Activated CD4-positive, alpha-beta memory T cell treated with anti-CD3 and anti-CD28 coated beads, Interleukin-2, amount 10 ng/mL, durations not matched to agents 7 days and 5 days (primary cell): ENCODE measurements at regions not wholly inside any gene's neighbourhood (a gene's known extent, or its start where the extent isn't known, plus 50 kb on each side); places are given as distances from the start of the nearest gene placed in this dataset.
"Not testable (repeated sequence)": the region's sequence is repeated elsewhere in the genome, so short reads cannot be mapped to it uniquely, and the experiment has no call there.

Experiments
- CTCF ChIA-PET: fragments of 350-600 bp; sonication (Branson Sonifier 250); formaldehyde crosslinking; loops from one replicate; lab custom pipeline; 2021; ENCODE audit warnings: antibody characterized with exemption, inconsistent platforms; lab: Charles Lee
- POLR2A ChIA-PET: fragments of 350-600 bp; sonication (Branson Sonifier 250); formaldehyde crosslinking; loops from one replicate; lab custom pipeline; 2021; ENCODE audit warnings: antibody characterized with exemption; lab: Charles Lee
- DNase-seq: peaks from one replicate; pipeline ENCODE4 v3.0.0-alpha.2; 2020
- H3K27ac Mint-ChIP-seq: one replicate; pipeline ENCODE4 v1.8.0; 2021; ENCODE audit warnings: mild to moderate bottlenecking, mixed read lengths
- H3K27me3 Mint-ChIP-seq: one replicate; pipeline ENCODE4 v1.8.0; 2021; ENCODE audit warnings: mixed read lengths
- H3K36me3 Mint-ChIP-seq: one replicate; pipeline ENCODE4 v1.8.0; 2021; ENCODE audit warnings: low read depth, mixed read lengths
- H3K4me1 Mint-ChIP-seq: one replicate; pipeline ENCODE4 v1.8.0; 2021; ENCODE audit warnings: mixed read lengths
- H3K4me3 Mint-ChIP-seq: one replicate; pipeline ENCODE4 v1.8.0; 2021; ENCODE audit warnings: mild to moderate bottlenecking, mixed read lengths
- H3K9me3 Mint-ChIP-seq: one replicate; pipeline ENCODE4 v1.8.0; 2021; ENCODE audit warnings: mixed read lengths

DNA sequence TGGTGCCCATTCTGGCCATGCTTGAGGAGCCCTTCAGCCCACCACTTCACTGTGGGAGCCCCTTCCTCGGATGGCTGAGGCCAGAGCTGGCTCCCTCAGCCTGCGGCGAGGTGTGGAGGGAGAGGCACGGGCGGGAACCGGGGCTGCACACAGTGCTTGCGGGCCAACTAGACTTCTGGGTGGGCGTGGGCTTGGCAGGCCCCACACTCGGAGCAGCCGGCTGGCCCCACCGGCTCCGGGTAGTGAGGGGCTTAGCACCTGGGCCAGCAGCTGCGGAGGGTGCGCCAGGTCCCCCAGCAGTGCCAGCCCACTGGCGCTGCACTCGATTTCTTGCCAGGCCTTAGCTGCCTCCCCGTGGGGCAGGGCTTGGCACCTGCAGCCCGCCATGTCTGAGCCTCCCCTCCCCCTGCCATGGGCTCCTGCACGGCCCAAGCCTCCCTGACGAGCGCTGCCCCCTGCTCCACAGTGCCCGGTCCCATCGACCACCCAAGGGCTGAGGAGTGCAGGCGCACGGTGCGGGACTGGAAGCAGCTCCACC, 554.2 kb downstream of the GABRG2 start:
- H3K27me3 Mint-ChIP-seq, POLR2A ChIA-PET, CTCF ChIA-PET, H3K36me3 Mint-ChIP-seq, DNase-seq, H3K4me3 Mint-ChIP-seq, H3K4me1 Mint-ChIP-seq, H3K27ac Mint-ChIP-seq: not testable (repeated sequence)
- H3K9me3 Mint-ChIP-seq: peaks cover 12% of the 10 kb centered on the region

DNA sequence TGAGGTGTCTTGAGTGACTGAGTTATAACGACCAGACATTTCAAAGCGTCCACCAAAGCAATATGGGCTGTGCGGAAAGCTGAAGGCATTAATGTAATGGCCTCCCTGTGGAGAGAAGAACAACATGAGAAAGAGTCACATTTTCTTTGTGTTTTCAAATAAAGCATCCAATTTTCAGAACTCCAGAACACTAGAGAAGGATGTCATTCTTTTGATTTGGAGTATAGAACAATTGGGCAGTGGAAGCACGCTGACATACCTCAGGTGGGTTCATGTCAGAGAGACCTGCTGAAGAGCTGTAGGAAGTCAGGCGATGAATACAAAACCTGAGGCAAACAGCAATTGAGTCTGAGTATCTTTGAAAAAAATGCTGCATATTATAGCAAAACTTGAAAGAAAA, 556.5 kb downstream of the GABRG2 start:
- CTCF ChIA-PET: no interaction called here
- H3K9me3 Mint-ChIP-seq: peaks cover 21% of the 10 kb centered on the region
- no peak for DNase-seq
- no peaks in the 10 kb centered on the region for H3K4me1 Mint-ChIP-seq
- no peak overlapping the region for H3K27ac Mint-ChIP-seq
- H3K4me3 Mint-ChIP-seq: no peak overlapping the region
- H3K27me3 Mint-ChIP-seq: no peaks in the 10 kb centered on the region
- no peaks in the 10 kb centered on the region for H3K36me3 Mint-ChIP-seq
- POLR2A ChIA-PET: no interaction called here

DNA sequence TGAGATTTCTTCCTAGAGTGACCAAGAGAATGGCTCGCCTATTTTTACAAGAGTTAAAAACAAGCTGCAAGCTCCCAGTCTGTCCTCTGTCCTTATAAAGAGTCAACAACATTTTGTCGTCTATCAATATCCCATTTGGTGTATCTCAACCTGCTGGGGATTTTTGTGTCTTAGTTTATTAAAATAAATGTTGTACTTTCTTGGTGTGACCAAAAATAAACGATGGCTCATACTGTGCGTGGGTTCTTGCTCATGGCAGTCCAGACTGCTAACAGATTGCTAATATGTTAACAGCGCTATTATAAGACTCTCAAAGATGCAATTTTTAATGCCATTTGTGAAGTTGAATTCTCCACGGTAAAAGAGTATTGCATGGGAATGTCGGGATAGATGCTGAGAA, 569.9 kb downstream of the GABRG2 start:
- Mint-ChIP-seq H3K27me3 (no peaks in the 10 kb centered on the region), H3K9me3 (peaks cover 9% of the 10 kb centered on the region), H3K27ac (no peak overlapping the region), H3K4me3 (no peak overlapping the region), H3K4me1 (no peaks in the 10 kb centered on the region), H3K36me3 (no peaks in the 10 kb centered on the region)
- CTCF ChIA-PET: no interaction called here
- no peak for DNase-seq
- POLR2A ChIA-PET: no interaction called here

DNA sequence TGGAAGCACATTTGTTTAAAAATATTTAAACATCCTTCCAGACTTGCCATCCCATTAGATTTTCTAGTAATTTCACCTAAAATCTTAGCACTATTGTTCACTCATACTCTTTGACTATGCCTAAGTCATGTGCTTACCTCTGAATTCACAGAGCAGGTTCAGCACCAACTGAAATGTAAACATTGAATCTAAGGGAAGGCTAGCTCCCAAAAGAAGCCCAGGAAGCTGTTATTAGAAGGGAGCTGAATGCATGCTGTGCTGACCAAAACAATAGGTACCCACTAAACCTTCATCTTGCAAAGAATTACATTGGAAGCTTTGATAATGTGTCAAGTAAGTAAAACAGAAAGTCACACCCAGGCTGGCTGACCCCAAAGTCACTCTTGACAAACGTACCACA, 571.3 kb downstream of the GABRG2 start:
- Mint-ChIP-seq H3K4me3 (no peak overlapping the region), H3K27me3 (no peaks in the 10 kb centered on the region), H3K4me1 (no peaks in the 10 kb centered on the region), H3K9me3 (peaks cover 6% of the 10 kb centered on the region), H3K36me3 (no peaks in the 10 kb centered on the region), H3K27ac (no peak overlapping the region)
- ChIA-PET CTCF (no interaction called here), POLR2A (no interaction called here)
- no peak for DNase-seq

DNA sequence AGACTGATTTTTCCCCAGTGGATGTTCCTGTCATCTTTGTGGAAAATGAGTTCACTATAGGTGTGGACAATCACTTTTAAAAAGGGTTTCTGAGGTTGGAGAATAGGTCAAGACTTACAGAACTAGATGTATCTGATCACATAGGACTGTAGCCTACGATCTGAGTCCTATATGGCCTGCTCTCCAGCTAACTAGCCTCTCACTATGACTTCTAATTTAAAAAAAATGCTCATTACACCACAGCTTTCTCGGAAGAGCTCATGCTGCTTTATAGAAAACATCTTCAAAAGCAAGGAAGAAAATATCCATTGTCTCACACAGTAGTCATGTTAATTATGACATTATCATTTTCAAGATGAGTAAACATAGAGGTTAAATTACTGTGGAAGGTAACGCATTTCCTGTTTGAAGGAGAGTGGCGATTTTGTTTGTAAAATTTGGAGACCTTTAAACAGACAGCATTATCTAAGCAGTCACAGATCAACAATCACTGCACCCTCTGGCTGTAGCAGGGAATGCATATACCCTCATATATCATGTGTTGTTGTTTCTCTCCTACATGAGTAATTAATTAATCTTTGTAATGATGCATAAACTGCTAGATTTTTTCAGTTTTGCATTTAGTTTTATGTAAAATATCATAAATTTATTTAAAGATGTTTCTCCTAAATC, 573.7 kb downstream of the GABRG2 start:
- POLR2A ChIA-PET: no interaction called here
- Mint-ChIP-seq H3K9me3 (no peaks in the 10 kb centered on the region), H3K36me3 (no peaks in the 10 kb centered on the region), H3K4me3 (no peak overlapping the region), H3K27ac (no peak overlapping the region), H3K27me3 (no peaks in the 10 kb centered on the region), H3K4me1 (no peaks in the 10 kb centered on the region)
- CTCF ChIA-PET: no interaction called here
- no peak for DNase-seq

DNA sequence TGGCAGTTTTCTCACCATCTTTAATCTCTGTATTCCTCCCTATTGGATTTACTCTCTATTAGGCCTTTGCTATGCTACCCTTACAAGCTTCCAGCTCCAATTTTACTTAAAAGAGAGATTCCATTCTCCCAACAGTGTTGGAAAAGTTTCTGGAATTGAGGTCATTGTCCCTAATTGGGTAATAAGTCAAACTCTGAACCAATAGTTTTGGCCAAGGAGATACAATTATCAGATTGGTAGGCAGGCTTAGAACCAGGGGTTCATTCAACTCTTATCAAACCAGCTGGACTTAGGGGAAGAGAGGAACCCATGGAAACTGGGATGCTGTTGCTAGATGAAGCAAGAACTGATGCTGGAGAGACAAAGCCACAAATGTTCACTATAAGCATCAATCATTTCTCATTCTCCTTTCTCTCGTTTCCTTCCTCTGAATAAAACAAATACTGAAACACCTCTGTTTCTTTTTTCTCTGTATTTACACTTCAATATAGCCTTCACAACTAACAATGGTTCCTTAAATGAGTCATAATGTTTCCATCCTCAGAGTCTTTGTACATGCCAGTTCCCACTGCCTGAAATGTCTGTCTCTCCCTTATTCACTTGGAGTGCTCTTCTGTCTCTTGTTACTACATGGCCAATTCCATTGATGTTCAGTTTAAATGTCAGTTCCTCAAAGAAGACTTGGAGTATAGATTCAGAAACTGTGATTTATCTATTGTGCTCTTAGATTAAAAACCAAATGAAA, 587.3 kb downstream of the GABRG2 start:
- peaks cover 6% of the 10 kb centered on the region for H3K9me3 Mint-ChIP-seq
- DNase-seq: no peak
- no peak overlapping the region for H3K4me3 Mint-ChIP-seq
- ChIA-PET POLR2A (no interaction called here), CTCF (no interaction called here)
- H3K27me3 Mint-ChIP-seq: no peaks in the 10 kb centered on the region
- no peaks in the 10 kb centered on the region for H3K36me3 Mint-ChIP-seq
- H3K4me1 Mint-ChIP-seq: no peaks in the 10 kb centered on the region
- no peak overlapping the region for H3K27ac Mint-ChIP-seq

DNA sequence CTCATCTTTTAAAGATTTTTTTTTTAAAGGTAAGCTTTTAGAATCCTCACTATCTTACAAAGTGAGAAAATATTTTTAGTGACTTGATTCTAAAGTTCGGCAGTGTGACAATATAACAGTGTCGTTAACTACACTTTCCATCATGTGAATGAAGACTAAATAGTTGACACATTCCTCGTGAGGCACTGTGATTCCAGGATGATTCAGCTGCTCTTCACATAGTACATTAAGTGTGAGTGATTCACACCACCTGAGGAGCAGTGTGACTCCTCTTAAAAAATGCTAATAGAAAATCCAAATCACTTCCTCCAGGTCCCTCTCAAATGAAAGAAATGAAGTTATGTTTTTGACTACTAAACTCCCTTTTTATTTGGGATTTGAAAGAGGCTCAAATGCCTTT, 589.5 kb downstream of the GABRG2 start:
- Mint-ChIP-seq H3K4me3 (no peak overlapping the region), H3K27me3 (no peaks in the 10 kb centered on the region), H3K27ac (no peak overlapping the region), H3K4me1 (no peaks in the 10 kb centered on the region), H3K36me3 (no peaks in the 10 kb centered on the region), H3K9me3 (peaks cover under 1% of the 10 kb centered on the region)
- CTCF ChIA-PET: no interaction called here
- DNase-seq: no peak
- POLR2A ChIA-PET: no interaction called here

DNA sequence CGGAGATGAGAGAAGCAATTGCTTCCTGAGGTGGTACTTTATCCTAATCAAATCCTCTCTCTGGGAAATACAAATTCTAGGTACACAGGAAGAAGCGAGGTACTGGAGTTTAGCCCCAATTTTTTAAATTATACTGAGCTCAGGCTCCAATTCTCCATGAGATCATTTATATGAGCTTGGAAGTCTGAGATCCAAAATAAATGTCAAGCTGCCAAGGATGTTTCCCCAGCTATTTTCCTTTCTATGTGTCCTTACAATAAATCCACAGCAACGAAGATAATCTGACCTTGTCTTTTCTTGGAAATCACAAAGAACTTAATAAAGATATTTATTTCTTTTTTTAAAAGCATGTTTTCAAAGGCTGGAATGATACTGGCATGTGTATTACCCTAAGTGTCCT, 597.3 kb downstream of the GABRG2 start:
- H3K27me3 Mint-ChIP-seq: no peaks in the 10 kb centered on the region

DNA sequence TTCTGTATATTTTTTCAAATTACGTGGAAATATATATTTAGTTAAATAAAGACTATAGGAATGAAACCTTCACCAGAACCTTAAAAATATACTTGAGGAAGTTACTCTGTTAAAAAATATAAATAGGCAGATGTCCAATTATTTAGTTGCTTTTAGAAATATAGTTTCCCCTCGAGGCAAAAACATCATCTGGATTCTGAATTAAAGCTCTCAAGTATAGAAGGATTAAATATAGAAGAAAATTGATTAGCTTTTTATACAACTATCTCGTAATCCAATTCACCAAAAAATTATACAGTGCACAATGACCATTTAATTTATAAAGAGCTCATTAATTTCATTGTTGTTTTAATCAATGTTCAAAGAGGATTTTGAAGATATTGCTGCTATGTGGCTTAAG, 601.4 kb downstream of the GABRG2 start:
- ChIA-PET CTCF (interaction anchor here (0.5 kb wide), 1 partner anchor 743 kb away, joined by 3 read pairs; no protein-coding TSS in a partner anchor), POLR2A (no interaction called here)
- no peak for DNase-seq
- Mint-ChIP-seq H3K9me3 (peaks cover 4% of the 10 kb centered on the region), H3K27me3 (no peaks in the 10 kb centered on the region), H3K4me1 (no peaks in the 10 kb centered on the region), H3K27ac (no peak overlapping the region), H3K36me3 (no peaks in the 10 kb centered on the region), H3K4me3 (no peak overlapping the region)

More for the DNA sequence above, 597.3 kb downstream of the GABRG2 start:
- H3K9me3 Mint-ChIP-seq: peaks cover 3% of the 10 kb centered on the region
- no peaks in the 10 kb centered on the region for H3K36me3 Mint-ChIP-seq
- H3K27ac Mint-ChIP-seq: no peak overlapping the region
- POLR2A ChIA-PET: no interaction called here
- CTCF ChIA-PET: no interaction called here
- H3K4me1 Mint-ChIP-seq: no peaks in the 10 kb centered on the region
- no peak for DNase-seq
- H3K4me3 Mint-ChIP-seq: no peak overlapping the region

DNA sequence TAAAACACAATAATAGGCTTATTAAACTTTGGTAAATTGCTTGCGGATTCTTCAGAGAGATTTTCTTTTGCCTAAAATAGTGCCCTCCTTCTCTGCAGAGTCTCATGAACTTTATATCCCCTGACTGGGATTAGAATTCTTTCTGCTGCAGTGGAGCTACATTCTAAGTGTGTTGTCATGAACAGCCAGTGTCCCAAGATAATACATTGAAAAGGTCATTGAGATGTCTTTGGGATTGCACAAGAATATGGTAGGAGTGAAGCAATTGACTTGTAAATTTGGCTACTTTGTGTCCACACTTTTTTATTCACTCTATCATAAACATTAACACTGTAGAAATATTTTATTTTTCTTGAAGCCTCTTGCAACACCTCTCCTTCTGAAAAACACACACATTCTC, 604.5 kb downstream of the GABRG2 start:
- H3K27me3 Mint-ChIP-seq: no peaks in the 10 kb centered on the region
- no peak overlapping the region for H3K4me3 Mint-ChIP-seq
- no peak for DNase-seq
- H3K27ac Mint-ChIP-seq: no peak overlapping the region
- no peaks in the 10 kb centered on the region for H3K4me1 Mint-ChIP-seq
- ChIA-PET POLR2A (no interaction called here), CTCF (no interaction called here)
- peaks cover 9% of the 10 kb centered on the region for H3K9me3 Mint-ChIP-seq
- no peaks in the 10 kb centered on the region for H3K36me3 Mint-ChIP-seq

DNA sequence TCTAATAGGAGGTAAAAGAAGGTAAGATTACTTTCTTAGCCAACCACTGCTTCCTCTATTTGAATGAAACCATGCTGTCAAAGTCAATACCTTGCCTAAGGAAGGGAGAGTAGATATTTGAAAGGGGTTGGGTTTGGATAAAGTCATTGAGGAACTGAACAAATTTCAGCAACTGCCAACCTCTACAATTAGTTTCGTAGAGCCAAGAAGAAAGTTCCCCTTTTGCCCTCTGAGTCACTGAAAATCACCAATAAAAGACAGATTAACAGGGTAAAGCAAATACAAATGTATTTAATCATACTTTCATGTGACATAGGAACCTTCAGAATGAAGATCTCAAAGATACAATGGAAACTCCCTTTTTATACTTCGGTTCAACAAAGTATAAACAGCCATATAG, 615.7 kb downstream of the GABRG2 start:
- H3K27me3 Mint-ChIP-seq: no peaks in the 10 kb centered on the region
- no peaks in the 10 kb centered on the region for H3K4me1 Mint-ChIP-seq
- peaks cover 10% of the 10 kb centered on the region for H3K9me3 Mint-ChIP-seq
- DNase-seq: no peak
- H3K4me3 Mint-ChIP-seq: no peak overlapping the region
- ChIA-PET CTCF (no interaction called here), POLR2A (no interaction called here)
- no peaks in the 10 kb centered on the region for H3K36me3 Mint-ChIP-seq
- no peak overlapping the region for H3K27ac Mint-ChIP-seq

DNA sequence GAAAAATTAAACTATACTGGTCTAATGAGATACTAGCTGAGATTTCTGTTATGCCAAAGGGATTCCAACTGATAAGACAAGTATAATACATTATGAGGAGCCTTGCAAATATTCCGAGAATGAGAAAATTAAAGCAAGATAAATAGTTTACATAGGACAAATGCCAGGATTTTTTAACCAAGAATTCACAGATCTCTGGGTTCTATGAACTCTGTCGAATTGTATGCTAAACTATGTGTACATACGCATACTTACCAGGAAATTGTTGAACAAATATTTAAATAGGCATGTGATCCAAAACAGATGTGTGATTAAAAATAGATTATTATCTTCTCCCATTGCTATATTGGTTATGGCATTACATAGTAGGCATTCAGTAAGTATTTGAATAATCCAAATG, 616.6 kb downstream of the GABRG2 start:
- no peak overlapping the region for H3K27ac Mint-ChIP-seq

DNA sequence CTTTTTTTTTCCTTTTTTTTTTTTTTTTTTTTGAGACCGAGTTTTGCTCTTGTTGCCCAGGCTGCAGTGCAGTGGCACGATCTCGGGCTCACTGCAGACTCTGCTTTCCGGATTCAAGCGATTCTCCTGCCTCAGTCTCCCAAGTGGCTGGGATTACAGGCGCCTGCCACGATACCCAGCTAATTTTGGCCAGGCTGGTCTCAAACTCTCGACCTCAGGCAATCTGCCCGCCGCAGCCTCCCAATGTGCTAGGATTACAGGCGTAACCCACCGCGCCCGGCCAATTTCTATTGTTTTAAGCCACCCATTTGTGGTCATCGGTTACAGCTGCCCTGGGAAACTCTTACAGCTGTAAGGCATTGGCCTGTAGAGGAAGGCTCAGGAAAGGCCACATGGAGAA, 617.7 kb downstream of the GABRG2 start:
- no peak overlapping the region for H3K27ac Mint-ChIP-seq
- H3K4me1 Mint-ChIP-seq: no peaks in the 10 kb centered on the region
- no peaks in the 10 kb centered on the region for H3K27me3 Mint-ChIP-seq
- no peak overlapping the region for H3K4me3 Mint-ChIP-seq
- H3K9me3 Mint-ChIP-seq: peaks cover 9% of the 10 kb centered on the region
- DNase-seq: no peak
- POLR2A ChIA-PET: no interaction called here
- CTCF ChIA-PET: no interaction called here
- H3K36me3 Mint-ChIP-seq: no peaks in the 10 kb centered on the region

More for the DNA sequence above, 616.6 kb downstream of the GABRG2 start:
- peaks cover 12% of the 10 kb centered on the region for H3K9me3 Mint-ChIP-seq
- DNase-seq: no peak
- H3K4me3 Mint-ChIP-seq: no peak overlapping the region
- H3K36me3 Mint-ChIP-seq: no peaks in the 10 kb centered on the region
- no peaks in the 10 kb centered on the region for H3K4me1 Mint-ChIP-seq
- H3K27me3 Mint-ChIP-seq: no peaks in the 10 kb centered on the region
- ChIA-PET CTCF (no interaction called here), POLR2A (no interaction called here)

DNA sequence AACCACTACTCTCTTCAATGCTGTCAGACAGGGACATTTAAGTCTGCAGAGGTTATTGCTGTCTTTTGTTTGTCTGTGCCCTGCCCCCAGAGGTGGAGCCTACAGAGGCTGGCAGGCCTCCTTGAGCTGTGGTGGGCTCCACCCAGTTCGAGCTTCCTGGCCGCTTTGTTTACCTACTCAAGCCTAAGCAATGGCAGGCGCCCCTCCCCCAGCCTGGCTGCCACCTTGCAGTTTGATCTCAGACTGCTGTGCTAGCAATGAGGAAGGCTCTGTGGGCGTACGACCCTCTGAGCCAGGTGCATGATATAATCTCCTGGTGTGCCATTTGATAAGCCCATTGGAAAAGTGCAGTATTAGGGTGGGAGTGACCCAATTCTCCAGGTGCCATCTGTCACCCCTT, 628.7 kb downstream of the GABRG2 start:
- H3K4me3 Mint-ChIP-seq, H3K27ac Mint-ChIP-seq, H3K36me3 Mint-ChIP-seq, DNase-seq, CTCF ChIA-PET, H3K4me1 Mint-ChIP-seq, POLR2A ChIA-PET, H3K27me3 Mint-ChIP-seq: not testable (repeated sequence)
- peaks cover 14% of the 10 kb centered on the region for H3K9me3 Mint-ChIP-seq
